IMR-90 (cell line): ENCODE measurements at regions not wholly inside any gene's neighbourhood (a gene's known extent, or its start where the extent isn't known, plus 50 kb on each side); places are given as distances from the start of the nearest gene placed in this dataset.

Experiments
- POLR2A ChIP-seq: IDR thresholded peaks from 2 replicates; pipeline ENCODE4 v1.6.1; 2012; ENCODE audit warnings: mild to moderate bottlenecking, low read depth, low read length
- RCOR1 ChIP-seq: IDR thresholded peaks from 2 replicates; pipeline ENCODE4 v1.6.1; 2012; ENCODE audit warnings: mild to moderate bottlenecking, low read length, improper control_type of control experiment; ENCODE audit not compliant: insufficient replicate concordance
- RFX5 ChIP-seq: IDR thresholded peaks from 2 replicates; pipeline ENCODE4 v1.8.0; 2012; ENCODE audit warnings: low read depth, mild to moderate bottlenecking, low read length, moderate library complexity
- SMC3 ChIP-seq: fragments of 150-350 bp; IDR thresholded peaks from 2 replicates; pipeline ENCODE4 v1.6.1; 2016; ENCODE audit warnings: low read depth, mild to moderate bottlenecking, antibody characterized with exemption, low read length, moderate library complexity
- TF ChIP-seq, protein P1 (sequence below): conservative IDR thresholded peaks from 2 replicates; pipeline ENCODE4 v1.5.1; 2012; ENCODE audit warnings: mild to moderate bottlenecking, low read depth, low read length, improper control_type of control experiment
- TF ChIP-seq, protein P2 (sequence below): fragments of 150-350 bp; IDR thresholded peaks from 2 replicates; pipeline ENCODE4 v1.6.1; 2017; ENCODE audit warnings: mild to moderate bottlenecking, antibody characterized with exemption, low read length, low read depth

DNA sequence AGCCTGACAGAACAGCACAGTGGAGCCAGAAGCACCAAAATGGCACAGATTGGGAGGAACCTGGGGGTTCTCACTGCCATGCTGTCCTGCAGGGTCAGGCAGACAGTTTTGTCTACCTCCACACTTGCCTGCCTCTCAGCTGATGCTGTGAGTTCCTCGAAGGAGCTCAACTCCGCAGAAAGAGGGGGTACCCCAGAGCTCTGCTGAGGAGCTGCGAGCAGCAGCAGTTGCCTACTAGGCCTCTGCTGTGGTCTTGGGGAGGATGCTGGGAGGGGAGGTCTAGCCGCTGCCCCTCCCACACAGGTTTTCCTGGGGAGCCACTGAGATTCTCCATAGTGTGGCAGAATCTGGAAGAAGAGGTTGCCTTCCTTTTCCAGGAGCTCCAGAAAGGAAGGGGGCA, 192.5 kb downstream of the FOXD2 start:
- TF ChIP-seq, protein P1, sequence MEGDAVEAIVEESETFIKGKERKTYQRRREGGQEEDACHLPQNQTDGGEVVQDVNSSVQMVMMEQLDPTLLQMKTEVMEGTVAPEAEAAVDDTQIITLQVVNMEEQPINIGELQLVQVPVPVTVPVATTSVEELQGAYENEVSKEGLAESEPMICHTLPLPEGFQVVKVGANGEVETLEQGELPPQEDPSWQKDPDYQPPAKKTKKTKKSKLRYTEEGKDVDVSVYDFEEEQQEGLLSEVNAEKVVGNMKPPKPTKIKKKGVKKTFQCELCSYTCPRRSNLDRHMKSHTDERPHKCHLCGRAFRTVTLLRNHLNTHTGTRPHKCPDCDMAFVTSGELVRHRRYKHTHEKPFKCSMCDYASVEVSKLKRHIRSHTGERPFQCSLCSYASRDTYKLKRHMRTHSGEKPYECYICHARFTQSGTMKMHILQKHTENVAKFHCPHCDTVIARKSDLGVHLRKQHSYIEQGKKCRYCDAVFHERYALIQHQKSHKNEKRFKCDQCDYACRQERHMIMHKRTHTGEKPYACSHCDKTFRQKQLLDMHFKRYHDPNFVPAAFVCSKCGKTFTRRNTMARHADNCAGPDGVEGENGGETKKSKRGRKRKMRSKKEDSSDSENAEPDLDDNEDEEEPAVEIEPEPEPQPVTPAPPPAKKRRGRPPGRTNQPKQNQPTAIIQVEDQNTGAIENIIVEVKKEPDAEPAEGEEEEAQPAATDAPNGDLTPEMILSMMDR, result no peak
- TF ChIP-seq POLR2A (no peak), SMC3 (no peak), RFX5 (no peak), RCOR1 (no peak)
- TF ChIP-seq, protein P2, sequence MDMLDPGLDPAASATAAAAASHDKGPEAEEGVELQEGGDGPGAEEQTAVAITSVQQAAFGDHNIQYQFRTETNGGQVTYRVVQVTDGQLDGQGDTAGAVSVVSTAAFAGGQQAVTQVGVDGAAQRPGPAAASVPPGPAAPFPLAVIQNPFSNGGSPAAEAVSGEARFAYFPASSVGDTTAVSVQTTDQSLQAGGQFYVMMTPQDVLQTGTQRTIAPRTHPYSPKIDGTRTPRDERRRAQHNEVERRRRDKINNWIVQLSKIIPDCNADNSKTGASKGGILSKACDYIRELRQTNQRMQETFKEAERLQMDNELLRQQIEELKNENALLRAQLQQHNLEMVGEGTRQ, result no peak
